GM12892 (cell line): ENCODE measurements at regions not wholly inside any gene's neighbourhood (a gene's known extent, or its start where the extent isn't known, plus 50 kb on each side); places are given as distances from the start of the nearest gene placed in this dataset.

Experiments used
- POLR2A ChIP-seq: IDR thresholded peaks from 2 replicates; pipeline ENCODE4 v1.6.1; 2011; ENCODE audit warnings: low read depth, low read length, control low read depth
- POLR2AphosphoS5 ChIP-seq: IDR thresholded peaks from 2 replicates; pipeline ENCODE4 v1.6.1; 2011; ENCODE audit warnings: low read depth, low read length, control low read depth

DNA sequence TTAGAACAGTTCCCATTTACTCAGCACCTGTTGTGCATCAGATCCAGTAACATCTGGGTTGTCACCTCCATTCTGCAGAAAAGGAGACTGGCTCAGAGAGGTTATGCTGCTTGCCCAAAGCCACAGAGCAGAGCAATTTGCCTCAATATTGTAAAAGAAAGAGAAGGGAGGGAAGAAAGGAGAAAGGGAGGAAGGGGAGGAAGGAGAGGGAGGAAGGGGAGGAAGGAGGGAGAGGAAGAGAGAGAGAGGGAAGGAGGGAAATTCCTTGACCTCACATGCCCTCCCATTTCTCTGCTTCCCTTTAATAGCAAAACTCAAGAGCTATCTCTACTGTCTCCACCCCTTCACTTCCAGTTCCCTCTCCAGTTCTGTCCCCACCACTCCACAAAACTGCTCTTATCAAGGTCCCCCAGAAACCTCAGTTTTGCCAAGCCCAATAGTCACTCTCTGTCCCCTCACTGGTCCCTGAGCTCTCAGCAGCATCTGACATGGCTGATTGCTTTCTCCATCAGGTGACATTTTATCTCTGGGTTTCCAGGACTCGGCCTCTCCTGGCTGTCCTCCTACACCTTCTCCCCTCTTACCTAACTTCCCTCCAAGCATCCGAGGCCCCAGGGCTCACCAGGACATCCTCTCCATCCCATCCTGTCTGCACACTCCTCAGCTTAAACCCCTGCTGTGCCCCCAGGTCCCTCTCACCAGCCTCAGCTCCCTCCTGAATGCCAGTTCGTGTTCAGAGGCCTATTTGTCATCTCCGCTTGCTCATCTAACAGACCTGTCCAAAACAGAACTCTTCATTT is 104.7 kb upstream of the LINGO1 start:
- no peak for TF ChIP-seq POLR2AphosphoS5
- TF ChIP-seq POLR2A, result no peak
